OCI-M1 (cell line): ENCODE measurements at regions not wholly inside any gene's neighbourhood (a gene's known extent, or its start where the extent isn't known, plus 50 kb on each side); places are given as distances from the start of the nearest gene placed in this dataset.
"Not testable (repeated sequence)": the region's sequence is repeated elsewhere in the genome, so short reads cannot be mapped to it uniquely, and the experiment has no call there.

Experiments
- DNase-seq: peaks from one replicate; lab custom pipeline; 2025; lab: John Stamatoyannopoulos, UW

DNA sequence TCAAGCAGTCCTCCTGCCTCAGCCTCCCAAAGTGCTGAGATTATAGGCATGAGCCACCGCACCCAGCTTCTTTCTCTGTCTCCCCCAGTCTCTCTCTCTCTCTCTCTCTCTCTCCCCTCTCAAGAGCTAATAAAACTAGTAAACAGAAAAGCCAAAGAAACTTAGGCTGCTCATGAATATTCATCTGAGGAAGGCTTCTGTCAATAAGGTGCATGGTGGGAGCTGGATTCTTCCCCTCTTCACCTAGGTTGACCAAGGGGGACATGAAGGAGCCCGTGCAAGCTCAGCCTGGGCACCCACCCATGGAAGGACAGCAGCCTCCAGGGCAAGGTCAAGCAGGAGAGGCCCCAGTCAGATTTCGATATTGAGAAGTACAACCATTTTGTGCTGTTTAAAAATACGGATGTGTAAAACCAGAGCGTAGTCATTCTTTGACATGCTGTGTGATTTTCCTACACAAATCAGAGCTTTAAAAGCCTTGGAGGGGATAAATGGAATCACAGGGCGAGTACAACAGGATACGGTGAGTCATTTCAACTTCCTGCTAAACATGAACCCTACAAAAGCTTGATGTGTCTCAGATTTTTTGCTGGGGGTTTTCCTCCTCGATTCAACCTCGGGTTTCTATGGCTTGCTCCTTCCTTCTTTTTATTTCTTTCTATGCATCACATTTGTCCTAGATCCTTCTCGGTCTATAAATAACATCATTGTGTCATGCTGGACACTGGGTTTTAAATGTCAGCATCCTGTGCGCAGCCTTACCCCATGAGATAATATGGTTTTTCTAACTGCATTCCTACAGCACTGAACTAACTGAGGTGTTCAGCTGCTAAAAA, 368.9 kb upstream of the JARID2 start:
- no peak for DNase-seq

DNA sequence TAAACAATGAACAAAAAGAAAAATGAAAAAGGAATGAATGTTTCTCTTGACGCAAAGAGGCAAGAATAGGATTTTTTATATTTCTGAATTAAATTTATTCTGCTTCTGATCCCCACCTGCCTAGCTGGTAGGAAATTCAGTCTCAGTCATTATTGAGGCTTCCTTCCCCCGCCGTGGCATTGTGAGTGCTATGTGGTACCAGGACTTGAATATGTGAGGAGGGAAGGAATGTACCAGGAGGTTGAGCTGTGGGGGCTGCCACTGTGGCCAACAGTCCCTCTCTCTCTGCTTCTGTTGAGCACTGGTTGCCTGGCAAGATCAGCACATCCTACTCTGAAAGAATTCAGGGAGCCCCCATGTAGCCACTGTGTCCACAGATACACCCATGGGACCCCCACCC, 368.1 kb upstream of the JARID2 start:
- DNase-seq: no peak

DNA sequence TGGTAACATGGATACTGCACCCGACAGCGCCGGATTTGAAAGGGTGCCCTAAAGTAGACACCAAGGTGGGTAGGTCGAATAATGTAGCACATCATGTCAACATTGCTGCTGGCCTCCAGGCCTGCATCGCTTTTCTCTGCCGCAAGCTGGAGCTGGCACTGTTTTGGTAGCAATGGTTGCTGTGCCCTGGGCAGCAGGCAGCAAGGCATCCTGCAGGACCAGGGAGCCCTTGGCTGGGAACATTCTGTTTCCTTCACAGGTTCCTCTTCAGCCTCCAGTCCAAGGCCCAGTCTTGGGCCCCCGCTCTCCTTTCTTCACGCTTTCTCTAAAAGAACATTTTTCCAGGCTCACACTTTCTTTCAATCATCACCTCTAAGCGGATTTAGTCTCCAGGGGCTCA, 365.8 kb upstream of the JARID2 start:
- DNase-seq: no peak

DNA sequence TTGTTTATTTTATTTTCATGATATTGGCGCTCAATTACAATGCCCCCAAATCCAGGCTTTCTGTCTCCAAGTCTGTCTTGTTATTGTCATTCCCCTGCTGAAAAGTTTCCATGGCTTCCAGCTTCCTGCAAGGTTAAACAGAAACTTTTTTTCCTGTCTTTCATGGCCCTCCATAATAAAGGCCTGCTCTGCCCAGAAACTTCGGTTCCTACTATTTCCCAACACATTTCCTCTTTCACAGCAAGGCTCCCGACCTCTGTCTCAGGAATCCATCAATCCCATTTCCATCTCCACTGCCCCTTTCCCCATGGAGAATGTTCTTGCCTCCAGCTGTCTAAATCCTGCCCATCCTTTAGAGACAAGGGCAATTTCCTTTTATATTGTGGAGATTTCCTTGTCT, 365.2 kb upstream of the JARID2 start:
- no peak for DNase-seq

DNA sequence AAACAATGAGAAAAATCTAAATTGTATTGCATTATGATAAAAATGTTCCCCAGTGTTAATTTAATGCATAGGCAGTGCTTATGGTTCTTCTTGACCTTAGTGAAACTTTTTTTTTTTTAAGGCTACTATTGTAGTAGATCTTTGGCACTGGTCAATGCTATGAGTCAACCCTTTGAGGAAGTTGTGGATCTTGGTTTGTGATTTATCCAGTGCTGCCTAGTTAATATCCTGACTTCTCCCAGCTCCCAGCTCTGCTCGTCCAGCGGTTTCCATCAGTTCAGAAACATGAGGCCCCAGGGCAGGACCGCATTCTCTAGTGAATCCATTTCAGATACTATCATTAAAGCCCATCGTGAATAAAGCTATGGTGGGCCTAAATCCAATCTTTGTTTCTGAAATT, 364.5 kb upstream of the JARID2 start:
- DNase-seq: peak; percentile 50

DNA sequence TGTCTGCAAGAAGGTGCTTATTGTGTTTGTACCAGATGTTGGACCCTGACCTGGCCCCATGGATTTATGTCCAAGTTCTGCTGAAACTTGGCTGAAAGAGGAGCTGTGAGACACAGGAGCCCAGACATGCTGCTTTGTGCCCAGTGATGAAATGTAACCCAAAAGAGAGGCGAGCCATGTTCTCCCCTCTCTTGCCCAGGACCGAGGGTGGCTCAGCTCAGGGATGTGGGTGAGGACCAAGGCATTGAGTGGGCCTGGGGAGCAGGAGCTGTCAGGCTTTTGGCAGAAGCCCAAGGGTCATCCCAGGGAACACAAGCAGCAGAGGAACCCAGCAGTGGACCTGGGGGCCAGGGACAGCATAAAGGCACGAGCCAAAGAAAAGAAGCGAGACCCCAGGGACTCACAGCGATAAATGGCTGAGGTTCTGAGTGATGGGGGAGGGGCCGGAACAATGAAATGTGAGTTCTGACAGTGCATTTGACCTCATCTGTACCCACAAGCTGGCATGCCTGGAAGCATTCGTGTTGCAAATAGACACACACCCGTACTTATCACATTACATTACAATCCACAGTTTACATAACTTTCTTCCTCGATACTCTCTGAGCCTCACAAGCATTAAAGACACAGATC, 363.4 kb upstream of the JARID2 start:
- no peak for DNase-seq

DNA sequence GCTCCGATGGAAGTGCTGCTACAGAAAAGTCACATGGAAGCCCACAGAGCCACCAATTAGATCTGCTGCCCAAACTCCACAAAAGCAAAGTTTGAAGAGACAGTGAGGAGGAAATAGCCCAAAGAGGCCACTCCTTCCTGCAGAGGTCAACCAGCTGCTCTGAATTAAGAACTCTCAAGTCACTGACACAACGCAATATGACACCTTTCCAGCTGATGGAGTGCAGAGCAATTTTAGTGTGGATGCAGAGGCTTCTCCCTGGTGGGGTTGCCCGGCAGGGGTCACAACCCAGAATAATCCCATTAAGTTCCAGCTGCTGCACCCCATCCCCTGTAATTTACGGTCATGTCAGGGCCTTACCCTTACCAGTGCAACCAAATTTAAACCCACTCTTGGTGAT, 361.9 kb upstream of the JARID2 start:
- DNase-seq: no peak

DNA sequence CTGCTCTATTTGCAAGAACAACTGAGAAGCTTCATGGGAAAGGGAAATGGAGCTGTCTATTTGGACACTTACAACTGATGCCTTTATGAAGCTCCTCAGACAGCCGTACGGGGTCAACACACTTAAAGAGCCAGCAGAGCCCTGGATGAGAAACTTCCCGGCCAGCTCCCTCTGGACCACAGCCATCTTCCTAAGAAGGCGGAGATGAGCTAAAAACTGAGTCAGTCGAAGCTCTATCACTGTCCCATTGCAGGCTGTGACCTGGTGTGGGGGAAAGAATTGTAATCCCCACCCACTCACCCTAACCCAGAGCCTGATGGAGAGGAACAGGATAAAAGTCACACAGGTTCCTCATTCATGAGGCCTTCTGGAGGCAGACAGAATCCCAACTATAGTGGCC, 360.4 kb upstream of the JARID2 start:
- DNase-seq: no peak

DNA sequence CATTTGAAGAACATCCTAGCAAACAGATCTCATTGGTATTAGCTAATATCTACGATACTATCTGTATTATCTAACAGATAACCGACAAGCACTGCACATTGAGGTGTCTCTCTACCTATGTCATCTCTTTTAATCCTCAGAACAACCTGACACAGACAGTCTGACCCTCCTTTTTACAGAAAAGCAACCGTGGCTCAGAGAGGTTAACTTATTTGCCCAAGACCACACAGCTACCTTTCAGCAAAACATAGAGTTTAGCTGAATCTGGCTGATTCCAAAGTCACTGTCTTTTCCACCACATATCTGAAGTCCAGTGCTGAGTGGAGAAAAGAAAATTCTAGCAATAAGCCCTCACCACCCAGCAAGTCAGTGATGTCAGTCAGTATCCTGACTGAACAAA, 358.7 kb upstream of the JARID2 start:
- no peak for DNase-seq

DNA sequence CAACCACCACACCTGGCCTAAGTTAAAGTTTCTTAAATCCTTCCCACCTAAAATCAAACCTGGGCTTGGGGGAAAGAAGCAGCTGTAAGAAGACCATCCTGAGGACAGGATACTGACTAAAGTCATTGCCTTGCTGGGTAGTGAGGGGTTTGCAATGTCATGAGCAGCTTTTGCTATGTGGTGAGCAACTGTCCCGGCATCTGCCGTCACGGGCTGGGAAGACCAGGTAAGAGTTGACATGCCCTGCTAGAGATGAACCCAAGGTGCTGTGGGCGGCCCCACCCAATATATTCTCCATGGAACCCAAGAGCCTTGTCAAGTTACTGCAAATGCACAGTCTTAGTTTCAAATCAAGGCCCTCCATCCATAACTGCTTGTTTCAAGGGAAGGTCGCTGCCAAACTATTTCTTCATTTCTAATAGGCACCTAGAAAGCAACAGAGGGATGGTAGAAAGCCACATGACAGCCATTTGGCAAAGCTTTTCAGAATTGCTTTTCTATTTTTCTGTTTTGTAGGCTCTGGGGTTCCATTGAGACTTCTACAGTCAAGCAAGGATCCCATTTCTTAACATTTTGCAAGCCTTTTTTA, 357.8 kb upstream of the JARID2 start:
- no peak for DNase-seq

DNA sequence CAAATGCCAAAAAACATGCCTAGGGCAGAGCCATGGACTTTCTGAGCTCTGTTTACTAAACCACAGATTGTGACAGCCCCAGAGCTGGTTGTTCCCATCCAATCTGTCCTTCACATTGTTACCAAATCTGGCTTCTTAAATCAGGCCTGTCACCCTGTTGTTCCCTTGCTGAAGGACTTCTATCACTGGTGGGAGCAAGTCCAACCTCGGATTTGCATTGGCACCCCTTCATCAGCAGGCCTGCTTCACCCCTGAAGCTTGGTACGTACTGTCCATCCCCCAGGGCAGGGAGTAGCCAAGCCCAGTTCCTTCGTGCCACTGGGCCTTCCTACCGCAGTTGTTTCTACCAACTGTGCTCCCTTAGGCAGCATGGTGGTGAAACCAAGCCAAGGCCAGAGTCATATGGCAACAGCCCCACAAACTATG, 357.3 kb upstream of the JARID2 start:
- no peak for DNase-seq

DNA sequence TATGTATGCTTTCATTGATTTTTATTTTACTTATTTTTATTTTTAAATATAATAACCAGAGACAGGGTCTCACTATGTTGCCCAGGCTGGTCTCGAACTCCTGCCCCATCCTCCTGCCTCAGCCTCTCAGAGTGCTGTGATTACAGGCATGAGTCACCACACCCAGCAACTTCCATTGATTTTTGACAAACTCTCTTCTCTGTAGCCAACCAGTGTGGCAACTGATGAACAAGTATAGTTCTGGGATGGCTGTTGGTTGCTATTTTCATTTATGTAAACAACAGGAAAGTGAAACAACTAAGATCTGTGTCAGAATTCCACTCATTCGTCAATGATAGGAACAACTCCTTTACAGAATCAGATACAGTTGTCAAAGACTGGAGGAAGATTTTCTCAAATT, 356.7 kb upstream of the JARID2 start:
- no peak for DNase-seq

DNA sequence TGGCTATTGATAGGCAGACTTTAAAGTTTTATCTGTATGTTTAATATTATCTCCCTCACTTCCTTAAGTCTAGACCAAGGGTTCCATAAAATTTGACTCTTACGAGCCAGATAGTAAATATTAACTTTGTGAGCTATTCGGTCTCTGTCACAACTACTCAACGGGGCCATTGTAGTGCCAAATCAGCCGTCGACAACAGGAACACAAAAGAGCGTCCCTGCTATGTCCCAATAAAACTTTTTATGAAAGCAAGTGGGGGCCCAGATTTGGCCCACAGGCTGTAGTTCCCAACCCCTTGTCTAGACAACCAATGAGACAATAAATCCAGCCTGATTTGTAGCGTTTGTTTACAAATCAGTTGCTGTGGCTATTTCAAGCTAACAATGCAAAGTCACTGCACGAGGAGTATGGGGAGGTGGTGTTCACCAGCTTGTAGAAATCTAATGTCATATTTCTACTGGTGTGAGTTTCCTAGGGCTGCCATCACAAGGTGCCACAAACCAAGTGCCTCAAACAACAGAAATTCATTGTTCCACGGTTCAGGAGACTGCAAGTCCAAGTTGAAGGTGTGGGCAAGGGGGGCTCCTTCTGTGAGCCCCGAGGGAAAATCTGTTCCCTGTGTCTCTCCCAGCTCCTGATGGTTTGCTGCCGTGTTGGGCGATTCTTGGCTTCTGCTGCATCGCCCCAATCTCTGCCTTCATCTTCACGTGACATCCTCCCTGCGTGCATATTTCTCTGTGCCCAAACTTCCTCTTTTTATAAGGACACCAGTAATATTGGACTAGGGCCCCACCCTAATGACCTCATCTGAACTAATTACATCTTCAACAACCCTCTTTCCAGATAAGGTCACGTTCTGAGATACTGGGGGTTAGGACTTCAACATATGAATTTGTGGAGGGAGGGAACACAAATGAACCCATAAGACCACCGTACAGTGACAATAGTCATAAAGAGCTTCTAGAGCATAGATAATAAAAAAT, 356.0 kb upstream of the JARID2 start:
- peak; percentile 87 for DNase-seq

DNA sequence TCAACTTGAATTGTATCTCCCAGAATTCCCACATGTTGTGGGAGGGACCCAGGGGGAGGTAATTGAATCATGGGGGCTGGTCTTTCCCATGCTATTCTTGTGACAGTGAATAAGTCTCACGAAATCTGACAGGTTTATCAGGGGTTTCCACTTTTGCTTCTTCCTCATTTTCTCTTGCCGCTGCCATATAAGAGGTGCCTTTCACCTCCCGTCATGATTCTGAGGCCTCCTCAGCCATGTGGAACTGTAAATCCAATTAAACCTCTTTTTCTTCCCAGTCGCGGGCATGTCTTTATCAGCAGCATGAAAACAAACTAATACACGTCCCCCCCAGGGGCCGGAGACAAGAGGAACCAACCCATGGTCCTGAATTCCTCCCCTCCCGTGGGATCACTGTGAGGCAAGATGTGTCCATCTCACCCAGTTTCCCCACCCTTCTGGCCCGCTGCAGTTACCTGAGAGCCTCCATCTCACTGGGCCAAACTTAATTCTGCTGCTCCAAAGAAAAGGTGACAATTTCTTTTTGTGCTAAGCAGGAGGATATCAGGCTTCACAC, 354.0 kb upstream of the JARID2 start:
- peak; percentile 25 for DNase-seq

DNA sequence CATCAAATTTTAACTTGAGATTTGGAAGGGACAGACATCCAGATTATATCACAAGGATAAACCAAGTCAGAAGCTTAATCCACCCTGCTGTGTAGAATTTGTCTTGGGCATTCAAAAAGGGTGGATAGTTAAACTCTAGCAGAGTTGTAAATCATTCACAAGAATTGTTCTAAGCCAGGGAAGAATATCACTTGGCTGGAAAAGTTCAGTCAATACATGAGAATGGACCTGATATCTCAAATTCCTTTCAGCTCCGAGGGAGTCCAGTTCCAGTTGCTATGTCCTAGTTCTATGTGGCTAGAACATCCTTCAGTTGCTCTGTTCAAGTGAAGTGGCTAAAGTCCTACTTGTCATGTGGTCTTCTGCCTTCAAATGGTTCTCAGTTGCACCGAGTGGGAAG, 351.8 kb upstream of the JARID2 start:
- no peak for DNase-seq

DNA sequence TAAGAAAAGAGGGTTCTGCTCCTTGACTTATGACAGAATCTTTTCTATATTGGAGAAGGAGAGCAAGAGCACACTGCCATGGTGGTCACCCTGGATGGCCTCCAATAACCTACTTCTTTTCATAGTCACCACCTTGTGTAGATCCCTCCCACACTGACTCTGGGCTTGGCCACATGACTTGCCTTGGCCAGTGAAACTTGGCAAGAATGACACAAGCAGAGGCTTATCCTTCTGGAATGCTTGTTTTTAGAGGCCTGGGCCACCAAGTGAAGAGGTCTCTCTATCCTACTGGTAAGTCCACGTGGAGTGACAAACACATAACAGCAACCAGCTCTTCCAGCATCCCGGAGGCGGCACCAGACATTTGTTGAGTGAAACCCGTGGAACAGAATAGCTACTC, 349.4 kb upstream of the JARID2 start:
- no peak for DNase-seq

DNA sequence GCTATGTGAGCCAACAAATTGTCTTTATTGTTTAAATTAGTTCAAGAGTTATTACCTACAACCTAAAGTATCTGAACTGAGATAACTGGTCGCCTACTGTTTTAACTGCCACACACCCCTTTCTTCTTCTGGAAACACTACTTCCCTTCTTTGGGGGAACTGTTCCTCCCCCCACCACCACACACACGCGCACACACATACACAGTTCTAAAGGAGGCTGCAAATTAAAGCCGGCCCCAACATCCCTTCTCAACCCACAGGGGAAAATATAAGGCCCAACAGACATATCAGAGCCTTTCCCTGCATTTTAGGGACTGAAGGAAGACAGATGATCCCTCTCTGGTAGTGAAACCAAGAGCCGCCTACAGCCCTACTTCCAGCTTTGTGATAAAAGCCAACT, 348.0 kb upstream of the JARID2 start:
- DNase-seq: no peak

DNA sequence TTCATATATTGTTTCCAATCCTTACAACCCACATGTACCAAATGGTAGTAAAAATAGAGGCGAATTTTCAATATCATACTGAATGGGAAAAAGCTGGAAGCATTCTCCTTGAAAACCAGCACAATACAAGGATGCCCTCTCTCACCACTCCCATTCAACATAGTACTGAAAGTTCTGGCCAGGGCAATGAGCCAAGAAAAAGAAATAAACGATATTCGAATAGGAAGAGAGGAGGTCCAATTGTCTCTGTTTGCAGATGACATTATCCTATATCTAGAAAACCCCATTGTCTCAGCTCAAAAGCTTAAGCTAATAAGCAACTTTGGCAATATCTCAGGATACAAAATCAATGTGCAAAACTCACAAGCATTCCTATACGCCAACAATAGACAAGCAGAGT, 346.4 kb upstream of the JARID2 start:
- not testable (repeated sequence) for DNase-seq

DNA sequence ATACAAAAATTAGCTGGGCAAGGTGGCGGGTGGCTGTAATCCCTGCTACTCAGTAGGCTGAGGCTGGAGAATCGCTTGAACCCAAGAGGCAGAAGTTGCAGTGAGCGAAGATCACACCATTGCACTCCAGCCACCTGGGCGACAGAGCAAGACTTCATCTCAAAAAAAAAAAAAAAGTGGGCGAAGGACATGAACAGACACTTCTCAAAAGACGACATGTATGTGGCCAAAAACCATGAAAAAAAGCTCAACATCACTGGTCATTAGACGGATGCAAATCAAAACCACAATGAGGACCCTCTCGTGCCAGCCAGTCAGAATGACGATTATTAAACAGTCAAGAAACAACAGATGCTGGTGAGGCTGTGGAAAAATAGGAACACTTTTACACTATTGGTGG, 344.9 kb upstream of the JARID2 start:
- no peak for DNase-seq

DNA sequence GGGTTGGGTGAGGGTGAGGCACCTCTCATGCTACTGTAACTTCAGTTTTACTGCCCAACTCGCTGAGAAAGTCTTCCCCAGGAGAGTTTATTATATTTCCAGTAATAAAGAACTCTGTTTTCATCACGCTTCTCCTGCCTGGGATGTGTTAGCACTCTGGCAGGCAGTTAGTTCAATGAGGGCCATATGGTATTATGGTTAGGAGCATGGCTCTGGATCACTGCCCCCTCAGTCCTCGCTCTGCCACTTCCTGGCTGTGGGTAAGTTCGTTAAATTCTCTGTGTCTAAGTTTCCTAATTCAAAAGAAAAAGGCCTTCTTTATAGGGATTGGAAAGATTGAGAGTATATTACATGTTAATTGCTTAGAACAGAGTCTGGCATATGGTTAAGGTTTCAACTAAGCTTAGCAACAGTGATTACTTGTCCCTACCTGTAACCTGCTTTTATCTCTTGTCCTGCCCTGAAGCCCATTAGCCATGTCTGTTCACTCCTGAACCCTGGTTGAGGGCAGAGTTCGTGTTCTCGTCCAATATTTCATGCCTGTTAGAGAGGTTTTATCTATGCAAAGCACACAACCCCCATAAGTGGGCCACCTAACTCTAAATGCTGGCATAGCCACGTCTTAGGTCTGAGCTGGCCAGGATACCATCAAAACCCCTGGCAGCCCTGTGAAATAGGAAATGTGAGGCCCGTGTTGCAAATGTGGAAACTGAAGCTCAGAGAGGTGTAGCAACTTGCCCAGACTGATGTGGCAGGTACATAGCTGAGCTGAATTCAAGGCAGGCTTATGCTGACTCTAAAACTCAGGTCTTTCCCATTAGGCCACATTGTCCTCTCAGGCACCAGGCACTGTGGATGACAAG, 342.5 kb upstream of the JARID2 start:
- no peak for DNase-seq

DNA sequence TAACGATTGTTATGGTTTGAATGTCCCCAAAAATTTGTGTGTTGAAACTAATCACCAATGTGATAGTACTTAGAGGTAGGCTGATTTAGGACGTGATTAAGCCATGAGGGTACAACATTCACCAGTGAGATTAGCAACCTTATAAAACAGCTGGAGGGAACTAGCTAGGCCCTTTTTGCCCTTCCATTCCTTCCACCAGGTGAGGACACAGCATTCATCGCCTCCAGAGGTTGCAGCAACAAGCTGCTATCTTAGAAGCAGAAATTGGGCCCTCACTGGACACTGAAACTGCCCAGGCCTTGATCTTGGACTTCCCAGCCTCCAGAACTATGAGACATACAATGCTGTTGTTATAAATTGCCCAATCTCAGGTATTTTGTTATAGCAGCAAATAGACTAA, 340.7 kb upstream of the JARID2 start:
- no peak for DNase-seq
